ENCODE measurements at regions not wholly inside any gene's neighbourhood (a gene's known extent, or its start where the extent isn't known, plus 50 kb on each side); places are given as distances from the start of the nearest gene placed in this dataset.
A peak's percentile ranks its signal among the peaks of the same experiment; 100 is the strongest.
"Not testable (repeated sequence)": the region's sequence is repeated elsewhere in the genome, so short reads cannot be mapped to it uniquely, and the experiment has no call there.

DNA sequence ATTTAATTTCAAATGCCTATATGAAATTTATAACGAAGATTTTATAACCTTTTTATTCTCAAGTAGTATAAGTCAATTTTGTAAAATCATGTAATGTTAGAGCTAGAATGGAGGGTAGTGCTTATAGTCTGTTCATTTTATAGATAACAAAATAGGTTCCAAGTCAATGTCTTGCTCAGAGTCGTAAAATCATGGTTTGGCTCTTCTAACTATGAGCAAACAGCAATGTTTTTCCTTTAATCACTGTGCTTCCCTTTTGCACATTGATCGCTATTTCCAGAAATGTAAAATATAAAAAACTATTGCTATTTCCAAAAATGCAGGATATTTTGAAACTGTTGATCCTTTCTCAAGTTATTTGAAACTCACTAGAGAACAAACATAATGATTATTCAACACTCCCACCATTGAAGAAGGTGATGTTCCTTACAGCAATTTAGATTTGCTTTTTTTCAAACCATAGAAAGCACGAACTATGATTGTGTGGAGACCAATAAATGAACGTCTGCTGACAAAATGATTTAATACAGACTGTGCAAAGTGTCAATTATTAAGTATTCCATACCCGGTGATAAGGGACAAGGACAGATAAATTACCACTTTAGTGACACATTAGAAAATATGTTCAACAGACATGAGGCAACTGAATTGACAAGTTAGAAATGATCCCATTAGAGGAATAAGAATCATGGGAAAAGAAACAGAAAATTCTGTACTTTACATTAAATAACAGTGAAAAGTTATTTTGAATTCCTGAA, 412.1 kb upstream of the TECRL start:
- no peak for DNase-seq (ENCODE audit: low spot score)

- no peak for DNase-seq (ENCODE audit: low spot score)
These were observed 405.4 kb upstream of the TECRL start for GRCh38 chr4:64814616-64815015.

DNA sequence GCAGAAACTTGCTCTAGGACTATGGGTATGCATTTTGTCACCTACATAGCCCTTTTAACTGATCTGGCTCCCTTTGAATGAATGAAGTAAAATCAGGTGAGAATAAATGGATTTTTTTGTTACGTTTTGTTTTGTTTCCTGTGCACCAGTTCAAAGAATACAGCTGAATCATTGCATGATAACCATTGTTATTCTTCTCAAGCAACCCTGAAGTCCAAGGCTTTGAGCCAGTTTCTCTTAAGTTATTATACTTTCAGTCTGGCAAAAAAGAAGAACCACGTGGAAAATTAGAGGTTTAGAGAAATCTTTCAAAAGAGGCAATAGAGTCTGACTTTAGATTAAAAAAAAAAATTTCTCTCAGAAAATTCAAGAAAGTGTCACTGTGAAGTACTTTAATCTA, 398.6 kb upstream of the TECRL start:
- DNase-seq (ENCODE audit: low spot score) = no peak

DNA sequence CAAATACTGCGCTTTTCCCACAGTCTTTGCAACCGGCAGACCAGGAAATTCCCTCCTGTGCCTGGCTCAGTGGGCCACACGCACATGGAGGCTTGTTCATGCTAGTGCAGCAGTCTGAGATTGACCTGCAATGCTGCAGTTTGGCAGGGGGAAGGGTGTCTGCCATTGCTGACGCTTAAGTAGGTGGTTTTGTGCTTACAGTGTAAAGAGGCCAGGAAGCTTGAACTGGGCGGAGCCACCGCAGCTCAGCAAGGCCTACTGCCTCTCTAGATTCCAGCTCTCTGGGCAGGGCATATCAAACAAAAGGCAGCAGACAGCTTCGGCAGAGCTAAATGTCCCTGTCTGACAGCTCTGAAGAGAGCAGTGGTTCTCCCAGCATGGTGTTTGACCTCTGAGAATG, 390.5 kb upstream of the TECRL start:
- no peak for DNase-seq (ENCODE audit: low spot score)

DNA sequence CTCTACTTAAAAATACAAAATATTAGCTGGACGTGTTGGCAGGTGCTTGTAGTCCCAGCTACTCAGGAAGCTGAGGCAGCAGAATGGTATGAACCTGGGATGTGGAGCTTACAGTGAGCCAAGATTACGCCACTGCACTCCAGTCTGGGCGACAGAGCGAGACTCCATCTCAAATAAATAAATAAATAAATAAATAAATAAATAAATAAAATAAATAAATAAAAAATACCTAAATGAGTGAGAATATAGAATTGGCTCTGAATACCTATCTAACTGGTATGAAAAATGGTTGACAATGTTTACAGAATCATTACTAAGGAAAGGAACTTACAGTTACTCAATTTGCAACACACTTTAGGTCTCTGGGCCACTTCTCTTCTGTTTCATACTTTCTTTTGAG, 389.6 kb upstream of the TECRL start:
- not testable (repeated sequence) for DNase-seq (ENCODE audit: low spot score)

GRCh38 chr4:64796581-64796980, 387.3 kb upstream of the TECRL start:
- no peak for DNase-seq (ENCODE audit: low spot score)

DNA sequence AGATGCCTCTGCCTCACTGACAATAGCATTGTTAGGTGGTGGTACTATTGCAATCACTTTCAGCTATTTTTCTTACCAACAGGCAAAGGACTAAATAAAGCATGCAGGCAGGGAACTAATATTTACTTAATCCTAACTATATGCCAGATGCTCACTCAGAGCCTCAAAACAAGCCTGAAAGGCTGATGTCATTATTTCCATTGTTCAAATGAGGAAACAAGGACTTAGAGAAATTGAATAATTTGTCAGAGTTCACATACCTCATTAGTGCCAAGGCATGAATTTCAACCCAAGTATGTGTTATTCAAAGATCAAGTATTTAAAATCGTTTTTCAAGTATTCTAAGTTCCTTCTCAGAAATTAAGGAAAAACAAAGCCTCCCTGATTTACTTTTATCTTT, 374.9 kb upstream of the TECRL start:
- DNase-seq (ENCODE audit: low spot score) = no peak

DNA sequence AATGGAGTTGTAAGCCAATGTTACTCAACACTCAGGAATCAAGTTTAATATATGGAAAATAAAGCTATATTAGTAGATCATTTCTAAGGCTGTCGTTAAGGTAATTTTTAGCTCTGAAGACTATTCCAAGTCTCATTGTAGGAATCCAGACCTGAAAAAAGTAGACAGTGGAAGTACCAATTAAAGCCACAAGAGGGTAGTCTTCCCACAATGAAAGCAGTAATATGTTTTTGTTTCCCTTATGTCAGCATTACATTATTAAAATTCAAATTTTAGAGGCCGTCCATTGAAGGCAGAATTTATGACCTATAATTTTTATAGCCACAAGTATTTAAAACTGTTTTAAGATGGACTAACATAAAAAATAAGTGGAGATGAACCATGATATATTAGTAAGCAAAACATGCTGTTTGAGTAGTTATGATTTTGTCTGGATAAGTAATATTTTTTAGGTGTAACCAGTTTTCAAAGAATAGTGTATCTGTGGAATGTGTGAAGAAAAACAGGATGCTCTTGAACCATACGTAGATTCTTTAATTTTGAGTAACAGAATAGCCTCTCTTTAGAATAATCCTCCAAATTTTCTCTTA, 372.6 kb upstream of the TECRL start:
- DNase-seq (ENCODE audit: low spot score) = peak; percentile 56

DNA sequence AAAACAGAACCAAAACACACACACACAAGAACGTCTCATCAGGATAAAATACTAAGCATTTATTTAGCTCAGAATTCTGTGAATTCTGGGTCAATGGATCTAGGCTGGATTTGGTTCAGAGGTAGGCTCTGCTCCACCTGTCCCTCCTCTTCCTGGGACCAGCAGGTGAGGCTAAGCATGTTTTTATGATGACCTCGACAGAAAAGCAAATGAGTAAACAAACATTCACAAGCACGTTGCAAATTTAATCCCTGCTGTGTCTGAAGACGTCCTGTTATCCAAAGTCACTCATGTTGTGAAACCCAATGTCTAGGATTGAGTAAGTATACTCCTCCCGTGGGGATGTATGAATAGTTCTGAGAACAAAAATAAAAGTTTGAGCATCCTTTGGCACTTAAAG, 371.4 kb upstream of the TECRL start:
- no peak for DNase-seq (ENCODE audit: low spot score)

DNA sequence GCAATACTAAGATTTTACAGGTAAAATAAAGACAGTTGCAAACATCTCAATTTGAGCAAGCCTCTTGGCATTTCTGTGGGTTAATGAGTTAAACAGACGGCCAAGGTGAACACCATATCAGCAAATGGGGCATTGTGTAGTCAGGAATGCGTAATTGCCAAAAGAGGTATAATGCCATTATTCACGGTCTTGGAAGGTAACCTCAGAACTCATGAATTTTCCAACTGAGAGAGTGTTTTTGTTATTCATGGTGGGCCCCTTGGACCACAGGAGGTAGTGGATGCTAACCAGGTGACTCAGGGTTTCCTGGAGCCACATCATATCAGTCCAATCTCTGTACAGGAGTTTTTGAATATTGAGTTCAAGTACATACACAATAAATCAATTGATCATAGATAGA, 368.0 kb upstream of the TECRL start:
- DNase-seq (ENCODE audit: low spot score) = no peak

DNA sequence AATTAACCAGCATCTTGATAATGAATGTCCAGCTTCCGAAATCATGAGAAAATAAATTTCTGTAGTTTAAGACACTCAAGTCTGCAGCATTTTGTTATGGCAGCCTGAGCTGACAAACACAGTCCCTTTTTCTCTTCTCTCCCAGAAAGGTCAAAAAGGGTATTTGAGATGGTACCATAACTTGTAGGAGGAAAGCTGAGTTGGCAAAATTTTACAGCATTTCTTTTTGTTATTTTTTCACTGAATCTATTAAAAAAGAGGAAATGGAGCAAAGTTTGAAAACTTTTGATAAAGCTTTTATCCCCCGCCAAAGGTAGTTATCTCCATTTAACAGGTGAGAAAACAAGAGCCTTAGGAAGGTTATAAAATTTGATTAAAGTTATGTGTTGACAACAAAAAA, 367.6 kb upstream of the TECRL start:
- no peak for DNase-seq (ENCODE audit: low spot score)

DNA sequence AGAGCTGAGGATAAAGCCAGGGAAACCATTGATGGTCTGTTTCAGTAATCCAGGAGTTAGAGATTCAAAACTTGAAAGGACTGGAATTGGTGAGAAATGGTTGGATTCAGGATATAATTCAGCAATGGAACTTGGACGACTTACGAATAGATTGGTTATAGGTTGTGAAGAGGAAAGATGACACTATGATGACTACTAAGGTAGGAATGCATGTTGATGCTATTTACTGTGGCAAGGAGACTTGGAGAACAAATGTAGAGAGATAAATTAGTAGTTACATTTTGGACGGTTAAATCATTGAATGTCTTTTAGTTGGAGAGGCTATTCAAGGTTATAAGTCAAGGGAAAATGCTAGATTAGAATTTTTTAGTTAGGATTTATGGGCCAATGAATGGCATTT, 365.4 kb upstream of the TECRL start:
- no peak for DNase-seq (ENCODE audit: low spot score)

DNA sequence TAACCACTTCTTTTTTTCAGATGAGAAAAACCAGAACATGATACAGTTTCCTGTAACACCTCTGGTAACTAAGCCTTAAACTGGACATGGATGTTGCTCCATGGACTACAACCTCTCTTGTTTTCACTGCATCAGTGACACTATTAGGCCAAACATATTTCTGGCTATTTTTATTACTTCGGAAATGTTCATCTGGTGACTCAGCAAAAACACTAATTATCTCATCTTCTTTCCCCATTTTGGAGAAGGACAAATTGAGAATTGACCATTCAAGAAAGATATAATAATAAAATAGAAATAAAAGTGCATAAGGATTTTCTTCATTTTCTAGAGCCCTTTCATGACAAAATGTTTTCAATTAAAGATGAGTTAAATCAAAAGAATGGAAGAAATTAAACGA, 361.9 kb upstream of the TECRL start:
- no peak for DNase-seq (ENCODE audit: low spot score)

GRCh38 chr4:64767547-64767946, 358.3 kb upstream of the TECRL start:
- no peak for DNase-seq (ENCODE audit: low spot score)

GRCh38 chr4:64766565-64766964, 357.3 kb upstream of the TECRL start:
- no peak for DNase-seq (ENCODE audit: low spot score)

GRCh38 chr4:64756016-64756415, 346.8 kb upstream of the TECRL start:
- peak; percentile 48 for DNase-seq (ENCODE audit: low spot score)

- DNase-seq (ENCODE audit: low spot score) = no peak
These were observed 338.9 kb upstream of the TECRL start for GRCh38 chr4:64747919-64748715.

DNA sequence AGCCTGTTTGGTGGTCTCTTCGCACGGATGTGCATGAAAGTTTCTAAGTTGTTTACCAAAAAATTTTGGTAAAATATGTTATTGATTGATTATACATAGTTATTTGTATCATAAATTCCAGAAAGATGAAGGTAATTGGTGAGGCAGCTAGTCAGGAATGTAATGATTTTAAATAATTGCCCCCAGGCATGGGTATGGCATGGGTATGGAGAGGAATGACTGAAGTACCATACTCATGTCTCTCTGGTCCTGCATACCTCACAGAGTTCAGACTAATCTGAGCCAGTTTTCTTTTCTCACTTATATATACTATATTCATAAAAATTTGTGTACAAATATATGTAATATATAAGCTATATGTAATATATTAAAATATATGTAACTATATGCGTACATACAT, 329.0 kb upstream of the TECRL start:
- DNase-seq (ENCODE audit: low spot score) = no peak

GRCh38 chr4:64737854-64738138, 328.5 kb upstream of the TECRL start:
- not testable (repeated sequence) for DNase-seq (ENCODE audit: low spot score)

- no peak for DNase-seq (ENCODE audit: low spot score)
These were observed 328.0 kb upstream of the TECRL start for GRCh38 chr4:64737026-64737853.

GRCh38 chr4:64729561-64729960, 320.3 kb upstream of the TECRL start:
- DNase-seq (ENCODE audit: low spot score) = no peak

- DNase-seq (ENCODE audit: low spot score) = no peak
These were observed 318.7 kb upstream of the TECRL start for GRCh38 chr4:64727960-64728359.

GRCh38 chr4:64727391-64727790, 318.1 kb upstream of the TECRL start:
- not testable (repeated sequence) for DNase-seq (ENCODE audit: low spot score)
